C4-2B (cell line): ENCODE measurements at regions not wholly inside any gene's neighbourhood (a gene's known extent, or its start where the extent isn't known, plus 50 kb on each side); places are given as distances from the start of the nearest gene placed in this dataset.

ENCODE experiments used
- ZFX ChIP-seq: fragments of 450-650 bp; IDR thresholded peaks from 2 replicates; pipeline ENCODE4 v1.6.1; 2017
- TF ChIP-seq, protein P1 (sequence below): fragments of 450-650 bp; conservative IDR thresholded peaks from 2 replicates; pipeline ENCODE4 v1.5.1; 2017; ENCODE audit warnings: mild to moderate bottlenecking

DNA sequence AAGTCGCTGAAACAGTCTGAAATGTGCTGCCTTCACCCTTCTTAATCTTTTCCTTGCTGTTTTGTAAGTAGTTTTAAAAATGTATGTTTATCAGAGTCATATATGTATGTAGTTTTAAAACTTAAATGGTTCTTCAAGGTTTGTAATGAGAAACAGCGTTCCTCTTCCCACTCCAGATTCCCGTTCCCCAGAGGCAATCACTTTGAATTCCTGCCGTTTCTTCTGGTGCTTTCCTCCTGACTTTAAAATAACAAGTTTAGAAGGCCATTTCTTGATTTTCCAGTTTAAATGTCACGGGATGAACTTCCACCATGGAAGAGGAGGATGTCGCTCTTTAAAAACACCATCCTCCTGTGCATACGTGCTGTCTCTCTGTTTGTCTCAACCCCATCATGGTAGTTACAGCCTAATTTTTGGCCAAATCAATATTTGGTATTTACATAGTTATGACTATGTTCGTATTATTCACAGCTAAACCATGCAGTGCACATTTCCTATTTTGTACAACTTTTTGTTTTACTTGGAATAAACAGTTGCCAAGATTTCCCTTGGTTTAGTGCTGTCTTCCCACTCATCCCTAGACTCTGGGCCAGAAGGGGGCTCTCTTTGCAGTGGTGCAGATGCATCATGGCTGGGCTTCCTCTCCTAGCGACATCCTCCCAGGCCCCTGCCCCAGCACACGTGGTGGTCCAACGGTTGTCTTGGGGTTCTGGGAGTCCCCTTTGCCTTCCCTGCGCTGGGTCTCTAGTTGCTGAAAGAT lies 151.4 kb downstream of the PTPN20 start:
- TF ChIP-seq, protein P1, sequence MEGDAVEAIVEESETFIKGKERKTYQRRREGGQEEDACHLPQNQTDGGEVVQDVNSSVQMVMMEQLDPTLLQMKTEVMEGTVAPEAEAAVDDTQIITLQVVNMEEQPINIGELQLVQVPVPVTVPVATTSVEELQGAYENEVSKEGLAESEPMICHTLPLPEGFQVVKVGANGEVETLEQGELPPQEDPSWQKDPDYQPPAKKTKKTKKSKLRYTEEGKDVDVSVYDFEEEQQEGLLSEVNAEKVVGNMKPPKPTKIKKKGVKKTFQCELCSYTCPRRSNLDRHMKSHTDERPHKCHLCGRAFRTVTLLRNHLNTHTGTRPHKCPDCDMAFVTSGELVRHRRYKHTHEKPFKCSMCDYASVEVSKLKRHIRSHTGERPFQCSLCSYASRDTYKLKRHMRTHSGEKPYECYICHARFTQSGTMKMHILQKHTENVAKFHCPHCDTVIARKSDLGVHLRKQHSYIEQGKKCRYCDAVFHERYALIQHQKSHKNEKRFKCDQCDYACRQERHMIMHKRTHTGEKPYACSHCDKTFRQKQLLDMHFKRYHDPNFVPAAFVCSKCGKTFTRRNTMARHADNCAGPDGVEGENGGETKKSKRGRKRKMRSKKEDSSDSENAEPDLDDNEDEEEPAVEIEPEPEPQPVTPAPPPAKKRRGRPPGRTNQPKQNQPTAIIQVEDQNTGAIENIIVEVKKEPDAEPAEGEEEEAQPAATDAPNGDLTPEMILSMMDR, result no peak; the same call in 1 of the 2 replicates
- no peak for TF ChIP-seq ZFX
